Mesendoderm (in vitro differentiated cells): ENCODE measurements at regions not wholly inside any gene's neighbourhood (a gene's known extent, or its start where the extent isn't known, plus 50 kb on each side); places are given as distances from the start of the nearest gene placed in this dataset.

Experiments used
- DNase-seq: peaks from one replicate; pipeline ENCODE4 v3.0.0; 2013
- H2AK5ac ChIP-seq: 2 replicates; pipeline ENCODE4 v1.6.1; 2013; ENCODE audit warnings: low read length, inconsistent platforms
- H2BK120ac ChIP-seq: 2 replicates; pipeline ENCODE4 v1.6.1; 2013; ENCODE audit warnings: low read depth, mild to moderate bottlenecking, low read length, moderate library complexity, mixed read lengths
- H2BK15ac ChIP-seq: replicated peaks from 2 replicates; pipeline ENCODE4 v1.6.1; 2013; ENCODE audit warnings: low read depth, mild to moderate bottlenecking, moderate library complexity
- H2BK5ac ChIP-seq: 2 replicates; pipeline ENCODE4 v1.6.1; 2013; ENCODE audit warnings: low read length, inconsistent platforms
- H3K18ac ChIP-seq: 2 replicates; pipeline ENCODE4 v1.6.1; 2013; ENCODE audit warnings: mild to moderate bottlenecking, low read length, mixed read lengths
- H3K23ac ChIP-seq: one replicate; pipeline ENCODE4 v1.6.1; 2013; ENCODE audit warnings: low read length
- H3K27ac ChIP-seq: 2 replicates; pipeline ENCODE4 v1.5.1; 2013; ENCODE audit warnings: low read depth, mild to moderate bottlenecking, inconsistent platforms, low read length, moderate library complexity
- H3K27me3 ChIP-seq: 2 replicates; pipeline ENCODE4 v1.6.1; 2013; ENCODE audit warnings: low read length, control low read depth, mild to moderate bottlenecking, inconsistent platforms; ENCODE audit not compliant: insufficient read depth, poor library complexity
- H3K36me3 ChIP-seq: 2 replicates; pipeline ENCODE4 v1.6.1; 2013; ENCODE audit warnings: low read length, inconsistent platforms; ENCODE audit not compliant: control insufficient read depth, insufficient read depth
- H3K4ac ChIP-seq: one replicate; pipeline ENCODE4 v1.6.1; 2013; ENCODE audit warnings: low read depth, mild to moderate bottlenecking, low read length, moderate library complexity
- H3K4me1 ChIP-seq: 2 replicates; pipeline ENCODE4 v1.6.1; 2013; ENCODE audit warnings: low read depth, low read length, inconsistent platforms; ENCODE audit not compliant: control insufficient read depth
- H3K4me2 ChIP-seq: 2 replicates; pipeline ENCODE4 v1.6.1; 2013; ENCODE audit warnings: low read length
- H3K4me3 ChIP-seq: 2 replicates; pipeline ENCODE4 v1.5.1; 2013; ENCODE audit warnings: mild to moderate bottlenecking, low read length
- H3K56ac ChIP-seq: one replicate; pipeline ENCODE4 v1.6.1; 2013; ENCODE audit warnings: low read length
- H3K79me1 ChIP-seq: 2 replicates; pipeline ENCODE4 v1.6.1; 2013; ENCODE audit warnings: low read length, inconsistent platforms
- H3K79me2 ChIP-seq: 2 replicates; pipeline ENCODE4 v1.6.1; 2013; ENCODE audit warnings: mild to moderate bottlenecking, low read length; ENCODE audit not compliant: control insufficient read depth, insufficient read depth
- H3K9ac ChIP-seq: 2 replicates; pipeline ENCODE4 v1.6.1; 2013; ENCODE audit warnings: low read length, inconsistent platforms
- H4K5ac ChIP-seq: one replicate; pipeline ENCODE4 v1.6.1; 2013; ENCODE audit warnings: low read length
- H4K8ac ChIP-seq: one replicate; pipeline ENCODE4 v1.6.1; 2013; ENCODE audit warnings: low read depth, mild to moderate bottlenecking, control low read depth, low read length, moderate library complexity
- WGBS: extraction: QIAGEN DNeasy Blood & Tissue Kit; methylation state at CpG from one replicate; pipeline ENCODE4 v1.1.7; 2013; ENCODE audit warnings: low lambda C conversion rate, missing lambda C conversion rate; ENCODE audit not compliant: insufficient coverage; ENCODE audit errors: extremely low coverage; 5-methylcytosine and 5-hydroxymethylcytosine counted together

GRCh38 chr21:38664841-38665240 is 140.9 kb upstream of the ETS2 start:
- WGBS, result no CpG with 5 or more reads among the region's 4 CpGs
- H3K79me1 ChIP-seq, result no peaks in the 10 kb centered on the region
- no peak overlapping the region for H2BK120ac ChIP-seq
- H3K79me2 ChIP-seq, result no peaks in the 10 kb centered on the region
- no peak overlapping the region for H3K4ac ChIP-seq
- no peak overlapping the region for H2AK5ac ChIP-seq
- no peak overlapping the region for H3K9ac ChIP-seq
- no peak overlapping the region for H3K56ac ChIP-seq
- H3K18ac ChIP-seq, result no peak overlapping the region
- no peak overlapping the region for H3K4me2 ChIP-seq
- H4K8ac ChIP-seq, result no peak overlapping the region
- DNase-seq, result no peak
- no peak overlapping the region for H3K27ac ChIP-seq
- H3K36me3 ChIP-seq, result no peaks in the 10 kb centered on the region
- no peak overlapping the region for H4K5ac ChIP-seq
- H3K4me1 ChIP-seq, result no peaks in the 10 kb centered on the region
- H3K4me3 ChIP-seq, result no peak overlapping the region
- H3K27me3 ChIP-seq, result peaks cover 6% of the 10 kb centered on the region
- no peak overlapping the region for H3K23ac ChIP-seq
- no peak overlapping the region for H2BK5ac ChIP-seq
- H2BK15ac ChIP-seq, result no peak overlapping the region

- no CpG with 5 or more reads among the region's 11 CpGs for WGBS
- H3K36me3 ChIP-seq, result no peaks in the 10 kb centered on the region
- no peaks in the 10 kb centered on the region for H3K27me3 ChIP-seq
These were observed 138.3 kb upstream of the ETS2 start for GRCh38 chr21:38667291-38667870.

GRCh38 chr21:38668067-38668466 is 137.7 kb upstream of the ETS2 start:
- DNase-seq, result no peak
- Histone ChIP-seq H3K27me3 (no peaks in the 10 kb centered on the region), H3K4ac (no peak overlapping the region), H3K79me1 (no peaks in the 10 kb centered on the region), H2BK5ac (no peak overlapping the region), H2BK120ac (no peak overlapping the region), H3K27ac (no peak overlapping the region), H2BK15ac (no peak overlapping the region), H3K4me3 (no peak overlapping the region), H3K56ac (no peak overlapping the region), H2AK5ac (no peak overlapping the region), H3K23ac (no peak overlapping the region), H3K4me2 (no peak overlapping the region), H4K8ac (no peak overlapping the region), H3K79me2 (no peaks in the 10 kb centered on the region), H3K9ac (no peak overlapping the region), H3K18ac (no peak overlapping the region), H3K36me3 (no peaks in the 10 kb centered on the region), H3K4me1 (no peaks in the 10 kb centered on the region), H4K5ac (no peak overlapping the region)
- WGBS, result no CpG with 5 or more reads among the region's 1 CpG

More at GRCh38 chr21:38667291-38667870, 138.3 kb upstream of the ETS2 start:
- Histone ChIP-seq H2BK5ac (no peak overlapping the region), H3K18ac (no peak overlapping the region), H3K56ac (no peak overlapping the region), H3K4ac (no peak overlapping the region), H3K79me2 (no peaks in the 10 kb centered on the region), H3K27ac (no peak overlapping the region), H3K4me1 (no peaks in the 10 kb centered on the region), H3K9ac (no peak overlapping the region), H3K79me1 (no peaks in the 10 kb centered on the region), H2AK5ac (no peak overlapping the region), H3K4me3 (no peak overlapping the region), H2BK120ac (no peak overlapping the region), H3K4me2 (no peak overlapping the region), H3K23ac (no peak overlapping the region), H4K8ac (no peak overlapping the region), H2BK15ac (no peak overlapping the region), H4K5ac (no peak overlapping the region)
- no peak for DNase-seq

- no peak overlapping the region for H2BK15ac ChIP-seq
- no CpG with 5 or more reads among the region's 6 CpGs for WGBS
- no peak overlapping the region for H2BK120ac ChIP-seq
- H3K27me3 ChIP-seq, result no peaks in the 10 kb centered on the region
- no peaks in the 10 kb centered on the region for H3K79me1 ChIP-seq
- no peak overlapping the region for H4K5ac ChIP-seq
- no peak overlapping the region for H4K8ac ChIP-seq
- no peaks in the 10 kb centered on the region for H3K36me3 ChIP-seq
- H3K4me1 ChIP-seq, result no peaks in the 10 kb centered on the region
- no peak overlapping the region for H3K56ac ChIP-seq
- no peak overlapping the region for H2AK5ac ChIP-seq
- H3K9ac ChIP-seq, result no peak overlapping the region
- DNase-seq, result no peak
- H3K18ac ChIP-seq, result no peak overlapping the region
- H3K4ac ChIP-seq, result no peak overlapping the region
- H3K79me2 ChIP-seq, result no peaks in the 10 kb centered on the region
- no peak overlapping the region for H3K4me2 ChIP-seq
- H3K27ac ChIP-seq, result no peak overlapping the region
- H3K23ac ChIP-seq, result no peak overlapping the region
- no peak overlapping the region for H3K4me3 ChIP-seq
- no peak overlapping the region for H2BK5ac ChIP-seq
These were observed 137.2 kb upstream of the ETS2 start for GRCh38 chr21:38668541-38668940.

- no CpG with 5 or more reads among the region's 6 CpGs for WGBS
- no peak overlapping the region for H3K4ac ChIP-seq
These were observed 136.5 kb upstream of the ETS2 start for GRCh38 chr21:38669186-38669585.

GRCh38 chr21:38670861-38671260 is 134.9 kb upstream of the ETS2 start:
- no peak overlapping the region for H3K9ac ChIP-seq
- H3K36me3 ChIP-seq, result no peaks in the 10 kb centered on the region
- WGBS, result no CpG with 5 or more reads among the region's 7 CpGs
- no peak overlapping the region for H4K5ac ChIP-seq
- no peak for DNase-seq
- no peak overlapping the region for H3K23ac ChIP-seq
- no peak overlapping the region for H3K56ac ChIP-seq
- no peak overlapping the region for H3K27ac ChIP-seq
- no peak overlapping the region for H3K4me3 ChIP-seq
- no peak overlapping the region for H3K4ac ChIP-seq
- no peak overlapping the region for H4K8ac ChIP-seq
- no peak overlapping the region for H2AK5ac ChIP-seq
- H3K4me1 ChIP-seq, result no peaks in the 10 kb centered on the region
- H2BK5ac ChIP-seq, result no peak overlapping the region
- H2BK120ac ChIP-seq, result no peak overlapping the region
- no peak overlapping the region for H3K18ac ChIP-seq
- H3K4me2 ChIP-seq, result no peak overlapping the region
- H3K27me3 ChIP-seq, result no peaks in the 10 kb centered on the region
- H3K79me2 ChIP-seq, result no peaks in the 10 kb centered on the region
- no peaks in the 10 kb centered on the region for H3K79me1 ChIP-seq
- no peak overlapping the region for H2BK15ac ChIP-seq

More at GRCh38 chr21:38669186-38669585, 136.5 kb upstream of the ETS2 start:
- H3K4me2 ChIP-seq, result no peak overlapping the region
- no peak overlapping the region for H3K27ac ChIP-seq
- peak; percentile 49 for DNase-seq
- H3K27me3 ChIP-seq, result no peaks in the 10 kb centered on the region
- no peak overlapping the region for H3K4me3 ChIP-seq
- no peak overlapping the region for H4K5ac ChIP-seq
- no peak overlapping the region for H2BK15ac ChIP-seq
- H3K18ac ChIP-seq, result no peak overlapping the region
- H3K4me1 ChIP-seq, result no peaks in the 10 kb centered on the region
- no peaks in the 10 kb centered on the region for H3K36me3 ChIP-seq
- H2AK5ac ChIP-seq, result no peak overlapping the region
- no peak overlapping the region for H4K8ac ChIP-seq
- no peaks in the 10 kb centered on the region for H3K79me2 ChIP-seq
- H3K56ac ChIP-seq, result no peak overlapping the region
- no peaks in the 10 kb centered on the region for H3K79me1 ChIP-seq
- H3K9ac ChIP-seq, result no peak overlapping the region
- no peak overlapping the region for H3K23ac ChIP-seq
- no peak overlapping the region for H2BK120ac ChIP-seq
- no peak overlapping the region for H2BK5ac ChIP-seq
